Stomach (tissue), 4 donors: ENCODE measurements at regions not wholly inside any gene's neighbourhood (a gene's known extent, or its start where the extent isn't known, plus 50 kb on each side); places are given as distances from the start of the nearest gene placed in this dataset.

ENCODE experiments used
- CTCF ChIP-seq, 7 experiments: fragments of 450-650 bp in 4 of 7; fragments of 200-600 bp in 3 of 7; sonication (generic) in 3 of 7; IDR thresholded peaks; one replicate each; pipeline ENCODE4 v1.5.1; 2016 to 2019; ENCODE audit warnings: antibody characterized with exemption in 7 of 7, control low read depth in 2 of 7, mild to moderate bottlenecking in 1 of 7
- EP300 ChIP-seq: sonication (generic); formaldehyde crosslinking; IDR thresholded peaks from one replicate; pipeline ENCODE4 v1.6.1; 2017; ENCODE audit warnings: antibody characterized with exemption
- POLR2A ChIP-seq, 4 donors: fragments of 450-650 bp; IDR thresholded peaks; one replicate each; pipeline ENCODE4 v1.6.1; 2016; ENCODE audit warnings: antibody characterized with exemption in 4 of 4, control low read depth in 2 of 4, mild to moderate bottlenecking in 1 of 4, moderate library complexity in 1 of 4
- POLR2AphosphoS5 ChIP-seq, 3 donors: sonication (generic); formaldehyde crosslinking; IDR thresholded peaks; one replicate each; pipeline ENCODE4 v1.6.1; 2016; ENCODE audit warnings: antibody characterized with exemption in 3 of 3

GRCh38 chr3:158026236-158026635, 80.0 kb downstream of the SHOX2 start:
- TF ChIP-seq CTCF (IDR thresholded peaks at IDR 0.05) (no peak), POLR2A (IDR thresholded peaks at IDR 0.05) (no peak), POLR2AphosphoS5 (IDR thresholded peaks at IDR 0.05) (no peak), EP300 (no peak)
